C1 segment of cervical spinal cord (tissue), 14 donors: ENCODE measurements at regions not wholly inside any gene's neighbourhood (a gene's known extent, or its start where the extent isn't known, plus 50 kb on each side); places are given as distances from the start of the nearest gene placed in this dataset.

ENCODE experiments used
- DNase-seq, 14 donors: peaks; one replicate each; lab custom pipeline; 2025; lab: John Stamatoyannopoulos, UW

DNA sequence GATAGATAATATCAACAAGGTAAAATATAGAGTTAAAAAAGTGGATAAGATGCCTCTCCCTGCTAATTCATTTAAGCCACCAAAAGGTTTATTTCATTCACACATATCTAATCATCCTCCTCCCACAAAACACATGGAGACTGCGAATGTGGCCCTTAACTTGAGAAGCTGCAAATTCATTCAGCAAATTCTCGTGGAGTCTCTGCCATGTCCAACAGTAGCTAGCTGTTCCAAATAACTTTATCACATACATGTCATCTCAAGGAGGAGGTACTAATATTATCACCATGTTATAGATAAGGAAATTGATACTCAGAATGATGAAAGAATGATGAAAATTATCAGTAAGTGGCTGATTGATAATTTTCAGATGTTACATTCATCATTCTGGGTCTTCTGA is 950.2 kb downstream of the CDH11 start:
- no peak for DNase-seq

DNA sequence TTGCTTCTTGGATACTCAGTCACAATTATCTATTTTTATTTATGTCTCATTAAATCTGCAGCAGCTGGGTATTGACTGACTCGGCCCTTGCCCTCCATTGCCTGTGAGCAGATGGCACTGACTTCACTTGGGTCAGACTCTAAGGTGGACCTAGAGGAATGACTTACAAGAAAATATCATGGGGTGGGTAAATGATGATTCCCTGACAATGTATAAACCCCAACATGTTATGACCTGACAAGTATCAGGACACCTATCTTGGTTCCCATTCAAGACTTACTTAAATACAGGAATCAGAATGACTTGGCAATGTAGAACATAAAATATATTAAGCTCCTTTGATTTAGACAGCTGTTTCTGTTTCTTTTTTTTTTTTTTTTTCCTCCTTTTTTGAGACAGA is 953.5 kb downstream of the CDH11 start:
- DNase-seq, result no peak

DNA sequence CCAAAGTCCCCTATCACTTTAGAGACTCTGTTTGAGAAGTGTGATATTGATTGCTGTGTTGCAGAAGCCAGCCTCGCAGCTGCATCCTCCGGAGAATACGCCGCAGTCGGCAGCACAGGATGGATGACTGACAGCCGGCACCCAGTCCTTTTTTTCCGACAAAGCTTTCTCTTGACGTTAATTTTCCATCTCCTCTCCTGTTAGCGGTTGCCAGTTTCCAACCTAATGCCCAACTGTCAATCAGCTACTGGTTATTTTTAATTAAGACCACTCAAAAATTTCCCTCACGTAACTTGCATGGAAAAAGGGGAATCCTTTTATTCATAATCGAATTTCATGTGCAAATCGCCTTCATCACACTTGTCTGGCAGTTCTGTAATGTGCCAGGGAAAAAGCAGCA is 953.9 kb downstream of the CDH11 start:
- no peak for DNase-seq

DNA sequence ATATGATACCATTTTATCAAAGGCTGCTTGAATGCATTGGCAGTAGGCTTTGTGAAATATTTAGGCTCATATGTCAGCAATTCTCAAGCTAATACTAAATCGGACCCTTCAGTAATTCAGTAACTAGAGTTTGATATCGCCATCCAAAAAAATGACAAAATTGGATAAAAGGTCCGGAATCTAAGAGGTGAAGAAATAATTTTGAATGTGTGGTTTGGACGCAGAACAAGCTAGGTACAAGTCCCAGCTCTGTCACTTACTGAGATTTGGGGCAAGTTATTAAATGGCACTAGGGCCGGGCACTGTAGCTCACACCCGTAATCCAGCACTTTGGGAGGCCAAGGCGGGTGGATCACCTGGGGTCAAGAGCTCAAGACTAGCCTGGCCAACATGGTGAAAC is 956.5 kb downstream of the CDH11 start:
- DNase-seq, result no peak

DNA sequence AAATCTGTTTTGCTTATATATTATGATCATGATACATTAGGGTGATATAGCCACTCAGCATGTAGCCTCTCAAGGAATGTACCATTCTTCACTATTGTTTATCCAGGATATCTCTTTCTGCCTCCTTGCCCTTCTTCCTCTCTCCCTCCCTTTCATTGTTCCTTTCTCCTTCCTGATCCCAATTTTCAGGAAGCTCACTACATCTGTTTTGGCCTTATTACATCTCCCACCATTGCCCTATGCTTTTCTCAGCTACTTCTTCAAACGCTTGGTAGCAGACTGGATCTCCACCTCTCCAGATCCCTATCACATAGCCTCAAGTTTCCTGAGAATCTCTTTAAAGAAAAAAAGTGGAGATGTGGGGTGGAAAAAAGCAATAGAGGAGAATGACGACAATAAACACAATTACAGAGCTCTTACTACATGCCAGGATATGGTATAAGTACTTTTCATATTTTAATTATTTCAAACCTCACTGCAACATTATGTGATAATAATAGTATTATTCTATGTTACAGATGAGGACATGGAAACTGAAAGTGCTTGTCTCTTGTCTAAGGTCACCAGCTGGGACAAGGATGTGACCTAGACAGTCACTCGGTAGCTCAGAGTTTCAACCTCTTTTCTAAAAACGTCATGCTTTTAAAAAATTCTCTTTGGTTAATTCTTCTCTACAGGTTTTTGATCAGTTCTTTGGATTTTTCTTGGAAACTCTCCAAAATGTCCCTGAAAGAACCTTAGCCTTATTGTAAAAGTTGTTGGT is 959.1 kb downstream of the CDH11 start:
- no peak for DNase-seq

DNA sequence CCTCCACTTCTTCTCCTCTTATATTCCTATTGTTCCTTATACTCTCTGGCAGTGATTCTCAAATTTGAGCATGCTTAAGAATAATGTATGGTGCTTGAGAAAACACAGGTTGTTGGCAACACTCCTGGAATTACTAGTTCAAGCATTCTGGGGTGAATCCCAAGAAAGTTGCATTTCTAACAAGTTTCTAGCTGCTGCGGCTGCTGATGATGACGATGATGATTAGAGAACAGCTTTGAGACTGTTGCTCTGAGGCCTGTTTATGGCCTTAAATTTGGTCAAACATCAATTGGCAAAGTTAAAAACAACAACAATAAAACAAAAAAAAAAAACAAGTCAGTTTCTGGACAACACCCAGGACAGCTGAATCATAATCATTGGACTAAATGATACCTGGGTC is 961.9 kb downstream of the CDH11 start:
- no peak for DNase-seq

DNA sequence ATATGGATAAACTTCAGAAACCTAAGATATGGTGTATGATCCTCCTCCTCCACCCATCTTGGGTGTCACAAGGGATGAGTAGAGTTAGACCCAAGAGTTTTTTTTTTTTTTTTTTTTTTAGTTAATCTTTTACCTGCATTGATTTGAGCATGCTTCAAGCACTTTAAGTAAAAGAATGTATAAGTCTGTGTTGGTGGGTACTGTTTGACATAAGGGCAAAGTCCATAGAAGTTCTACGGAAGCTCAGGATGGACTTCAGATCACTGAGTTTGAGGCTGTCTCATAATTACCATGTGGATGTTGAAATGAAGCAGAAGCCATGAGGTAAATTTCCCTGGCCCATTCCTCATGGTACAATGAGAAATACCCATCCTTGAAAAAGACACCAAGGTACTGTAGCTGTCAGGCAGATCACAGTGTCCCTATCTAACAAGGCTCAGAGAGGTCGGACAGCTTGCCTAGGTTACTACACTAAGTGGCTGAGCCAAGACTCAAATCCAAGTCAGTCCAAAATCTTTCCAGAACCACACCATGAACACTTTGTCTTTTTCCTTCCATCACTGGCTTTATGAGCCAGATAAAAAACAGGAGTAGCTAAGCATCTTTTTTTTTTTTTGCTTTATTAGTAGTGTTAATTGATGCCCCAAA is 962.8 kb downstream of the CDH11 start:
- DNase-seq, result no peak

DNA sequence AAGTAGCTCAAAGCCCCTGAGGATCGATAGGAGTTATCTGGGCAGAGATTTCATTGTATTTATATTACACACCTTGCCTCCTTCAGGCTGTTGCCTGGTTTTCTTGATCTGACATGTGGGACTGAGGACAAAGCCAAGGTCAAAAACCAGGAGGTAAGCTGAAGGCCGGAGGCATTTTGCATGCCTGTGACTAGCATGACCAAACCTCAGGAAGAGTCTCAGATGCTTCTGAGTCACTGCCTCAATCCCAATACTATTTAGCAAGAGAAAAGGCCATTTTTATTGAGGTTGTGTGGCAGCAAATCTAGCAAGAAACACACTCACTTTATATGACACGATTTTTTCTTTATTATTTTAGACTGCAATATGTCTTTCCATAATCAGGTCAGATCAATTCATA is 968.1 kb downstream of the CDH11 start:
- DNase-seq, result no peak

DNA sequence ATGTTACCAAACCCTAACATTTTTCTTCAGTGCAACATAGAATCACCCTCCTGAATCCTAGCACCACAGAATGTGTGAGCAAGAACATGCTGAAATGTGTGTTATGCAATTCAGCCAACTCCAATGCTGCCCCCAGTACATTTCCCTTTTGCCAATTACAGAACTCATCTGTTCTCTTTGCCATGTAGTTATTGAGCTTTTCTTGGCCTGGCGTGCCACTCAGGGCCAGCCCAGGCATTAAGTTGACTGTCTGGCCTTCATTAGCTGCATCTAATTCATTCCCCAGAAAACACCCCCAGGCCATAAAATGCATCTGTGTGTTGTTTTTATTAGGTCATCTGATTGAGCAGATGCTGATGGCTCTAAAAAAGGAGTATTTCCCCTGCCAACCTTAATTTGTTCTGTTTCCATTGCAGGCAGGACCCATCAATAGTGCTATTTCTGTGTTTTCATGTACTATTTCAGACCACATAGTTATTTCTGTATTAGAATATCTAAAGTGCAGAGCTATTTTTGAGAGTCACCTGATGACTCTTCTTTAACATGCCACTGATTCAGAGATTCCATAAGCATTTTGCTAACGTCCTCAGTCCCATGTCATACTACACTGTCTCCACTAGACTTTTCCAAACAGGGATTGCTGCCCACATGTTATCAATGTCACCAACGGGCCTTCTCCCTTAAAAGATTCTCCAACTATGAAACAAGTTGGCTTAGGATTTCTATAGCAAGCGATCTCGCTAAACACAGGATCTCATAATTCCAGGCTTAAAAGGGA is 969.7 kb downstream of the CDH11 start:
- DNase-seq, result no peak

DNA sequence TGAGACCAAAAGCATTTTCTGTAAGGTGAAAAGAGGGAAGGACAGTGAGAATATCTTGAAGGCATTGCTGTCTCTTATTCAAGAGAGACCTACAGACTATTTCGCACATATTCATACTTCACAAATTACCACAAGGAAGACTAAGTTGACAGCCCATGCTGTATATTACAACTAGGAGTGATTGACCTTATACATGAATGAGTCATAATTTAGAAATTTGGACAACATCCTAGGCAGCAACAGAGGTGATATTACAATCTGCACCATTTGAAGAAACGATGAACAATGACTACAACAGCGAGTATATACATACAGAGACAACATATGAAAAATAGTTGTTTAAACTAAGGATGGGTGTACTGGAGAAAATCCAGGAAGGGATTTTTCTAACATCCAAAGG is 971.7 kb downstream of the CDH11 start:
- DNase-seq, result no peak

DNA sequence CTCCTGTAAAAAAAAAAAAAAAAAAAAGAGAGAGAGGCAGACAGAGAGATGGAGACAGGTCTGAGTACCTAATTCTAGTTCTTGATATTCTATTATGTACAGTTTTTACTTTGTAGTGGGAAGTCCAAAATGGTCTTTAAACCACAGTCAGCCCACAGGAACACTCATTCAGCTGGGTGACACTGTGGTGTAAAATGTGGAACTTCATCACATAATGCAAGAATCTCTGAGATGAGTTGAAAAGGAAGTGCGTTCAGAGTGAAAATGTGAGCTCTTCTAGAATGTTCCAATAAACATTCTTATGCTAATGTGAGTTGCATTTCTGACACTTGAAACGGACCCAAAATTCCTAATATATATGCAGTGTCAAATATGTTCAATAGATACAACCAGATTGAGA is 972.1 kb downstream of the CDH11 start:
- DNase-seq, result no peak

DNA sequence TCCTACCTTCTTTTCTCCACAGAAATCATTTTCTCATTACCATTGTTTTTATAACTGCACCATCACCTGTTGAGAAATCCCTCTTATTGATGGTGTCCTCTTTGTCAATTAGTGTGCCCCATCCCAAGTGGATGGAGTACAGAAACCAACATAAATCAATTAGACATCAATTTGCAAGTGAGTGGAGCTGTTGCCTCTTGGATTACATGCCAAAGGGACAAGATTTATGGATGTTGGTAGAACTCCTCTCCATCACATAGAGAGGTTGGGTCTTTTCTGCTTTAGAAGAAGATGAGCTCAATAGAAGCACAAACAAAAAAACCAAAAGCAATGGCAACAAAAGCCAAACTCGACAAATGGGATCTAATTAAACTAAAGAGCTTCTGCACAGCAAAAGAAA is 973.5 kb downstream of the CDH11 start:
- DNase-seq, result no peak

DNA sequence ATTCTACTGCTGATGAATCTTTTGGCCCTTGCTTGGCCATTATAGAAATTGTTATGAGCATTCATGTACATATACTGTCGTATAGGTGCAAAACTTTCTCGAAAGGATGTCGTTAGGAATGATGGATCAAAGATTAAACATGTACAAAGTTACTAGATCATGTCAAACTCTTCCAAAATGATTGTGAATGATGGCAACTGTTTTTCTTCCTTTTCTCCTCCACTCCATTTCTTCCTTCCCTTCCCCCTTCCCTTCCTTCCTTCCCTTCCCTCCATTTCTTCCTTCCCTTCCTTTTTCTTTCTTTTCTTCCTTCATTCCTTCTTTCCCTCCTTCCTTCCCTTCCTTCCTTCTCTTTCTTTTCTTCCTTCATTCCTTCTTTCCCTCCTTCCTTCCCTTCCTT is 973.9 kb downstream of the CDH11 start:
- no peak for DNase-seq

DNA sequence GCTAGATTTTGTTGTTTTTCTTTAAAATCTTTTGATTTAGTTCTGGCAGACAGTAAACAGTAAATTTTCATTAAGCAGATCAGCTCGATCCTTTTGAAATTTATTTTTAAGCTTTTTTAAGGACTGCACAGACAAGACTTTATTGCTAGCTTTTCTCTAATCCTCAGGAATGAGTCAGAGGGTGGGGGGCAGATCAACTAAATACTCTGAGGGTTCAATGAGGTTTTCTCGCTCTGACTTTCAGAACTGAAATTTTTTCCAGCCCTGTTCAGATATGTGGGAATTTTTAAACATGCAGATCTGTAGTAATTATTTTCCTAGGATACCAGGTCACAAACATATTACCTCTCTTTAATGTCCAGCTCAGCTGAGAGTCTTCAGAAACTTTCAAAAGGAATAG is 977.2 kb downstream of the CDH11 start:
- no peak for DNase-seq

DNA sequence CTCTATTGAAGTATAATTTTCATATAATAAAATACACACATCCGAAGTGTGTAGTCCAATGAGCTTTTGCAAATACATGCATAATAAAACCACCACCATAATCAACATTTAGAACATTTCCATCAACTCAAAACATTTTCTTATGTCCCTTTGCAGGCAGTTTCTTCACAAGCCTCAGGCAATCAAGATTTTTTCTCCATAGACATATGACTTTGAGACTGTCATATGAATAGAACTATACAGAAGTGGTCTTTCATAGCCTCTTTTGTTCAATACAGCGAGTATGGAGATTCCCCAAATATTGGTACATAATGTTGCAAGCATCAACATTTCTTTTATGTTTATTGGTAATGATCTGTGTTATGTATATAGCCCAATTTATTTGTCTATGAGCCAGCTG is 983.2 kb downstream of the CDH11 start:
- DNase-seq, result no peak

DNA sequence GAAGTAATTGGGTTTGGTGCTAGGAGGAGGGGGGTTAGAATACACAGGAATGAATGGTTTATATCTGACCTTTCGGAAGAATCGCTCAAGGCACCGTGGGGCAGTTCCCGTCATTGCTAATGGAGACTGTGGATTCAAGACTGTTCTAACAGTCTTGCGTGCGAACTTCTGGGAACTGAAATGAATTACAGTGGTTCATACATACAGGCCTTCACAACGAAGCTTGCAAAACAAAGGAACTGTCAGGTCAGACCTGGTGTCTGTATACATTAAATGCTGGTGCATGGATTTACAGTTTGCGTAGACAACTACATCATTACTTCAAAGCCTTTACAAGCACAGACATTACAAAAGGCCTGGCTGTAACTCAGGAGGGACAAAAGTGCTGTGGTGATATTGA is 983.9 kb downstream of the CDH11 start:
- no peak for DNase-seq

DNA sequence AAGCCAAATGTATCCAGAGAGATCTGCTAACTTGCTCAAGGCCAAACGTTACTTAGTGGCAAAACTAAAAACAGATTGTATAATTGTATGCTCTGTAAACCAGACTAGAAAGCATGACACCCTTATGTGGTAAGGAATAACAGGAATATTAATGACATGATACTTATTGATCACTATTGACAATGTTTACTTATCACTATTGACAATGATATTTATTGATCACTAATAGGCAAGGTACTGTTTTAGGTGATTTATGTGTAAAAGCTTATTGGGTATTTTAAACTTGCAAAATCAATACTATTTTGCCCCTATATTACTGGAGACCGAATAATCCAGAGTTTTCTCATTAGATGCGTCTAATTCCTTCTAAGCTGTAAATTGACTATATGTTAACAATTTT is 985.1 kb downstream of the CDH11 start:
- no peak for DNase-seq

DNA sequence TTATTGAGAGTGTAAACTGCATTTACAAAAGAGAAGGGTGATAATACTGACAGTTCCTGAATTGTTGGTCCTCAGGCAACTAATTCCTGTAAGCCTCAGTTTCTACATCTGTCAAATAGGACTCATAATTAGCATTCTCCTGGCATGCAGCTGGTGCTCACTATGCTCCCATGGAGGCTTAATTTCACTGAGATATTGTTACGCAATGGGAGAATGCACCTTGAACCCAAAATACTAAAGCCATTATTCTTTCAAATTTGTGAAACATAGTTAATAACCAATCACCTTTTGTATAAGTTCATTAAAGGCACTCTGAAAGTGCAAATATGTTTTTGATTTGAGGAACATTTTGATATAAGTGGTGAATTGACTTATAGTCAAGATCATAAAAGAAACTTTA is 985.5 kb downstream of the CDH11 start:
- DNase-seq, result no peak

DNA sequence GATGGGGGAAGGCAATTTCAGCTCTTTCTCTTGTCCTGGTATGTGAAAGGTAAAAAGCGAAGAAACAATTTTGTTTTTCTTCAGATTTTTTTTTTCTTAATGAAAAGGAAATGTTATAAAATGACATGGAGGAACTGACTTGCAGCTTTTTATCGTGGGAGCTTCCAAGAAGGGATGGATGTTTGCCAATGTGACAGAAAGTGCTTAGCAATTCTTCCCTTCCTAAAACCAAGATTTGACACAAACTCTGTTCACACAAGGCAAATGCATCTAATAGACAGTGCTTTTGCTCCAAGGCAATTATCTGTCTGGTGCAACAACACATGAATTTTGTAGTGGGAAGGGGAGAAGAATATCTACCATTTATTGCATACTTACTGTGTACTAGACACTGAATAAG is 988.5 kb downstream of the CDH11 start:
- DNase-seq, result no peak

DNA sequence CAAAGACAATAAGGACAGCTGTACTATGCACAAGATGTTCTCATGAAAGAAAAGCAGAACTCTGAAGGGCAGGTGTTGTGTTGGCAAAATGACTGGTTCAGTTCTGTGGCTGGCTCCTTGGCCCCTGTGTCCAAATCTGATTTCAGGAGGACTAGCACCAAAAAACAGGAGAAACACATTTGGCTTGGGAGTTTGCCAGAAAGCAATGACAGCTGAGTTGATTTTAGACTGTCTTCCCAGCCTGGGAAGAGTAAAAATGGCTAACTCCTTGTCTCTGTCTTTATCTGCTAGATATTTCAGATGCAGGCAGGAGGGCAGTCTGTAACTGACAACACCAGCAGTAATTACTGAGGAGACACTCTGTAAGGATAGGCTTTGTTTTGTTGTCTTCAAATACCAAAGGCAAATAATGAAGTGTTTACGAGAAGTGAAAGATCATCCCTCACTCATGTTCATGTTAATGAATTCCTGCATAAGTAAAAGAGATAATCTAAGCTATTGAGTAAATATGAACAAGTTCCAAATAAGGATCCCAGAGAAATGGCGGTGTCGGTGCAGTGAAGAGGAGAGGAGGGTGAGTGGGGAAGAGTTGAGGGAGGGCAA is 989.0 kb downstream of the CDH11 start:
- DNase-seq, result peak in 1 of 14 donors; percentile 1

DNA sequence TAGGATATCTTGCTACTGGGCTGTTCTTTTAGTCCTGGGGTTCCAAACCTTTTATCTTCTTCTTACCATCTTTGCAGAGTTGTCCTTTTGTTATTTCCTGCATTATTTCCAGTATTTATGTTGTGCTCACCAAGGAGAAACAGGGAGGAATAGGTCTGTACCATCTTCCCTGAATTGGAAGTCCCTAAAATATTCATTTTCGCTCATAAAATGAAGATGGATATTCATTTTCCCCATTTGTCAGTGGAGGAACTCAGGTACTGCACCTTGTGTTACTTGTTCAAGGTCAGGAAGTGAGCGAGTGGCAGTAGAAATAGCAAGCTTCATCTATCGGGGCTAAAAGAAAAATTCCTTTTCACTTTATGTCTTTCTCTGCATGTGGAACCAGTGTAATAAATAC is 989.7 kb downstream of the CDH11 start:
- no peak for DNase-seq

DNA sequence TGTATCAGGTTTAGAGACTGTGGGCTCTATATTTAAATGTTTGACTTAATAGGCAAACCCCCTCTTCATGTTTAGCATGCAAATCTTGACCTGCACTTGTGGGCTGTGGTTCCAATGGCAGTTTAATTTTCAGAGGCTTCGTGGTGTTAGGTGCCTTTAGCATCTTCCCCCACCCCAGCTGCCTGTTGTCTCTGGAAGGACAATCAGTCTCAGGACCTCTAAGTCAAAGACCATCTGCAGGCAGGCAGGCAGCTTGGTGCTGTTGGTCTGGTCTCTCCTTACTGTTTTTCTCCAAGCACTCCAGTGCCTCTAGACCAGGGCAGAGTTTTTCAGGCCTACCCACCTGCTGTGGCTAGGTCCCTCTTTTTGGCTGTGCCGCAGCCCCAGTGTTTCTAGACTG is 990.4 kb downstream of the CDH11 start:
- no peak for DNase-seq

DNA sequence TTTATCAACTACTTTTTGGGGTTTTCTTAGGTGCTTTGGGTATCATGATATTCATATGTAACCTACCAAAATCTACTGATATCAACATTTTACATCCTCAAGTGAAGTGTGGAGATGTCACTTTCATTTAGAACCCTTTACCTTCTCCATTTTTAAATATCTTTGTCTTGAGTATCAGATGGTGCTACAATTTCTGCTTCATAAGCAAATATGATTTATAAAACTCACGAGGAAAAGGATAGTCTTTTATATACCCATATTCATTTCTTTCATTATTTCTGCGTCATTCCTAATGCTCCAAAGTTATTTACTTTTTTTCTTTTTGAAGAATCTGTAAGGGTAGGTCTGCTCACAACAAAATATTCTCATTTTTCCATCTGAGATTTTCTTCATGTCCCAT is 991.7 kb downstream of the CDH11 start:
- DNase-seq, result no peak
